GM12878 (cell line): ENCODE measurements at regions not wholly inside any gene's neighbourhood (a gene's known extent, or its start where the extent isn't known, plus 50 kb on each side); places are given as distances from the start of the nearest gene placed in this dataset.

Experiments used
- ATAC-seq: fragments of 200-7000 bp; cut with Tn5 transposase; 3 replicates; pipeline ENCODE4 v1.9.1; 2020; ENCODE audit warnings: mild to moderate bottlenecking, moderate library complexity
- BruUV-seq: library from RNA; stranded (reverse); fragments of 400-500 nt; replicated peaks from 2 replicates; lab custom pipeline; 2021; lab: Mats Ljungman, UMichigan
- CTCF ChIA-PET: fragments of 300-600 bp; sonication (Branson Sonifier 250); formaldehyde crosslinking; extraction: SDS; loops from one replicate; lab custom pipeline; 2021; ENCODE audit warnings: inconsistent platforms; lab: Yijun Ruan, JAX
- POLR2A ChIA-PET: fragments of 350-600 bp; formaldehyde crosslinking; extraction: SDS; loops from one replicate; lab custom pipeline; 2021; ENCODE audit warnings: inconsistent platforms; lab: Charles Lee
- RAD21 ChIA-PET: fragments of 300-600 bp; sonication (Branson Sonifier 250); formaldehyde crosslinking; loops from one replicate; lab custom pipeline; 2023; ENCODE audit warnings: antibody characterized with exemption; ENCODE audit not compliant: unreplicated experiment; lab: Charles Lee
- SMC1A ChIA-PET: fragments of 300-600 bp; sonication (Branson Sonifier 250); formaldehyde crosslinking; loops from one replicate; lab custom pipeline; 2023; ENCODE audit not compliant: unreplicated experiment, uncharacterized antibody; lab: Charles Lee
- DNase-seq: peaks from one replicate; pipeline ENCODE4 v3.0.0-alpha.2; 2011; ENCODE audit warnings: low read depth, low spot score
- FAIRE-seq: peaks from 3 replicates; lab custom pipeline; 2011; peaks lifted over from hg19 to GRCh38; lab: Jason Lieb, UNC
- H2AFZ ChIP-seq: 2 replicates; pipeline ENCODE4 v1.6.0; 2011; ENCODE audit warnings: low read depth, low read length, control low read depth; ENCODE audit not compliant: control insufficient read depth
- H3K27ac ChIP-seq: 2 replicates; pipeline ENCODE4 v1.5.1; 2011; ENCODE audit warnings: control low read depth; ENCODE audit not compliant: control insufficient read depth, insufficient read depth
- H3K27me3 ChIP-seq, 2 experiments: replicated peaks in 1 of 2; 2 replicates each; pipeline versions ENCODE4 v1.6.0 to v1.6.1; 2011; ENCODE audit warnings: low read length in 1 of 2; ENCODE audit not compliant: control insufficient read depth in 2 of 2, insufficient read depth in 2 of 2
- H3K36me3 ChIP-seq, 2 experiments: 2 replicates each; pipeline ENCODE4 v1.5.1; 2011; ENCODE audit warnings: low read length in 1 of 2; ENCODE audit not compliant: control insufficient read depth in 2 of 2, insufficient read depth in 2 of 2
- H3K4me1 ChIP-seq: 2 replicates; pipeline ENCODE4 v1.6.1; 2011; ENCODE audit warnings: mild to moderate bottlenecking, low read length, moderate library complexity, mixed read lengths; ENCODE audit not compliant: control insufficient read depth, insufficient read depth
- H3K4me2 ChIP-seq: 2 replicates; pipeline ENCODE4 v1.6.0; 2011; ENCODE audit warnings: control low read depth; ENCODE audit not compliant: control insufficient read depth, insufficient read depth
- H3K4me3 ChIP-seq: fragments of 200-600 bp; sonication (generic); 2 replicates; pipeline ENCODE4 v1.5.1; 2016
- H3K79me2 ChIP-seq: 2 replicates; pipeline ENCODE4 v1.6.0; 2011; ENCODE audit warnings: low read length; ENCODE audit not compliant: control insufficient read depth, insufficient read depth
- H3K9ac ChIP-seq: 2 replicates; pipeline ENCODE4 v1.8.0; 2011; ENCODE audit warnings: low read length, control low read depth, mixed read lengths; ENCODE audit not compliant: control insufficient read depth, insufficient read depth
- H3K9me3 ChIP-seq: replicated peaks from 3 replicates; pipeline ENCODE4 v1.5.1; 2011; ENCODE audit warnings: mild to moderate bottlenecking, low read length; ENCODE audit not compliant: control insufficient read depth, insufficient read depth
- H4K20me1 ChIP-seq: 2 replicates; pipeline ENCODE4 v1.6.0; 2011; ENCODE audit not compliant: control insufficient read depth, insufficient read depth
- ETV6 ChIP-seq, 2 experiments: fragments of 450-650 bp in 1 of 2; IDR thresholded peaks in 1 of 2; conservative IDR thresholded peaks in 1 of 2; 2 replicates each; pipeline ENCODE4 v1.6.1; 2014; ENCODE audit warnings: antibody characterized with exemption in 1 of 2, borderline replicate concordance in 1 of 2, low read depth in 1 of 2, mild to moderate bottlenecking in 1 of 2, moderate library complexity in 1 of 2
- GABPA ChIP-seq: IDR thresholded peaks from 2 replicates; pipeline ENCODE4 v1.6.1; 2014; ENCODE audit warnings: antibody characterized with exemption, low read depth, mild to moderate bottlenecking, inconsistent platforms
- PAX5 ChIP-seq: IDR thresholded peaks from 2 replicates; pipeline ENCODE4 v1.6.1; 2011; ENCODE audit warnings: low read depth, low read length, borderline replicate concordance
- POLR2AphosphoS2 ChIP-seq: IDR thresholded peaks from 2 replicates; pipeline ENCODE4 v1.6.1; 2011; ENCODE audit warnings: low read depth, mild to moderate bottlenecking, low read length, improper control_type of control experiment, moderate library complexity
- WGBS: methylation state at CpG from one replicate; pipeline ENCODE4 v1.1.6; 2016; ENCODE audit warnings: low lambda C conversion rate; ENCODE audit not compliant: insufficient replicate concordance, insufficient coverage; ENCODE audit errors: missing lambda C conversion rate; 5-methylcytosine and 5-hydroxymethylcytosine counted together
- in situ Hi-C: fragments of 300-500 bp; cut with MboI; formaldehyde crosslinking; loops from 9 replicates; pipeline ENCODE4 v1.14.3; 2018; ENCODE audit warnings: mixed read lengths
- intact Hi-C: fragments of 100-400 bp; cut with micrococcal nuclease; formaldehyde crosslinking; loops from one replicate; pipeline ENCODE4 v1.14.2; 2022; ENCODE audit not compliant: unreplicated experiment
- TF ChIP-seq, protein P1 (sequence below): IDR thresholded peaks from 2 replicates; pipeline ENCODE4 v1.6.1; 2011; ENCODE audit warnings: low read depth, low read length, improper control_type of control experiment, borderline replicate concordance
- TF ChIP-seq, protein P2 (sequence below): fragments of 450-650 bp; IDR thresholded peaks from 2 replicates; pipeline ENCODE4 v1.6.1; 2017; ENCODE audit warnings: mild to moderate bottlenecking, moderate library complexity

DNA sequence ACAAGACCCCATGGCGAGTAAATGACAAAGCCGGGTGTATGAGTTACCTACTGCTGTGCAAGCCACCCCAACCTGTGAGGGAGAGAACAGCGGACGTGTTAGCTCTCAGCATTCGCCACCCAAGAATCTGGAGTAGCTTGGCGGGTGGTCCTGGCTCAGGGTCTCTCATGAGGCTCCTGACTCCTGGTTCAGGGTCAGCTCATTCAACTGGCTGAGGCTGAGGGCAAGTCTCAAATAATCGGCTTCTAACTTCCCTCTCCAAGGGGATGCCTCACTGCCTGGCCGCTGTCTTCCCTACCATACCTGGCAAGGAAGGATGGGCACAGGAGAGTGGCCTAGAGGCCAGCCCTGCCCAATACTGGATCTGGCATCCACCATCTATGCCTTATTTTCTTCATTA is 94.2 kb downstream of the HTR5A start:
- DNase-seq, result no peak
- no peaks in the 10 kb centered on the region for H3K79me2 ChIP-seq
- H3K27me3 ChIP-seq, result no peaks in the 10 kb centered on the region
- intact Hi-C loops, result no loop called here
- FAIRE-seq, result no peak
- POLR2A ChIA-PET, result no interaction called here
- CTCF ChIA-PET, result interaction anchor here (0.6 kb wide), 1 partner anchor 38 kb away, joined by 3 read pairs; no protein-coding TSS in a partner anchor
- H3K4me1 ChIP-seq, result no peaks in the 10 kb centered on the region
- in situ Hi-C loops, result no loop called here
- no peak overlapping the region for H3K4me2 ChIP-seq
- RAD21 ChIA-PET, result no interaction called here
- H2AFZ ChIP-seq, result no peak overlapping the region
- ATAC-seq, result no peak
- SMC1A ChIA-PET, result no interaction called here
- no peak overlapping the region for H3K27ac ChIP-seq
- TF ChIP-seq, protein P1, sequence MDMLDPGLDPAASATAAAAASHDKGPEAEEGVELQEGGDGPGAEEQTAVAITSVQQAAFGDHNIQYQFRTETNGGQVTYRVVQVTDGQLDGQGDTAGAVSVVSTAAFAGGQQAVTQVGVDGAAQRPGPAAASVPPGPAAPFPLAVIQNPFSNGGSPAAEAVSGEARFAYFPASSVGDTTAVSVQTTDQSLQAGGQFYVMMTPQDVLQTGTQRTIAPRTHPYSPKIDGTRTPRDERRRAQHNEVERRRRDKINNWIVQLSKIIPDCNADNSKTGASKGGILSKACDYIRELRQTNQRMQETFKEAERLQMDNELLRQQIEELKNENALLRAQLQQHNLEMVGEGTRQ, result no peak
- TF ChIP-seq, protein P2, sequence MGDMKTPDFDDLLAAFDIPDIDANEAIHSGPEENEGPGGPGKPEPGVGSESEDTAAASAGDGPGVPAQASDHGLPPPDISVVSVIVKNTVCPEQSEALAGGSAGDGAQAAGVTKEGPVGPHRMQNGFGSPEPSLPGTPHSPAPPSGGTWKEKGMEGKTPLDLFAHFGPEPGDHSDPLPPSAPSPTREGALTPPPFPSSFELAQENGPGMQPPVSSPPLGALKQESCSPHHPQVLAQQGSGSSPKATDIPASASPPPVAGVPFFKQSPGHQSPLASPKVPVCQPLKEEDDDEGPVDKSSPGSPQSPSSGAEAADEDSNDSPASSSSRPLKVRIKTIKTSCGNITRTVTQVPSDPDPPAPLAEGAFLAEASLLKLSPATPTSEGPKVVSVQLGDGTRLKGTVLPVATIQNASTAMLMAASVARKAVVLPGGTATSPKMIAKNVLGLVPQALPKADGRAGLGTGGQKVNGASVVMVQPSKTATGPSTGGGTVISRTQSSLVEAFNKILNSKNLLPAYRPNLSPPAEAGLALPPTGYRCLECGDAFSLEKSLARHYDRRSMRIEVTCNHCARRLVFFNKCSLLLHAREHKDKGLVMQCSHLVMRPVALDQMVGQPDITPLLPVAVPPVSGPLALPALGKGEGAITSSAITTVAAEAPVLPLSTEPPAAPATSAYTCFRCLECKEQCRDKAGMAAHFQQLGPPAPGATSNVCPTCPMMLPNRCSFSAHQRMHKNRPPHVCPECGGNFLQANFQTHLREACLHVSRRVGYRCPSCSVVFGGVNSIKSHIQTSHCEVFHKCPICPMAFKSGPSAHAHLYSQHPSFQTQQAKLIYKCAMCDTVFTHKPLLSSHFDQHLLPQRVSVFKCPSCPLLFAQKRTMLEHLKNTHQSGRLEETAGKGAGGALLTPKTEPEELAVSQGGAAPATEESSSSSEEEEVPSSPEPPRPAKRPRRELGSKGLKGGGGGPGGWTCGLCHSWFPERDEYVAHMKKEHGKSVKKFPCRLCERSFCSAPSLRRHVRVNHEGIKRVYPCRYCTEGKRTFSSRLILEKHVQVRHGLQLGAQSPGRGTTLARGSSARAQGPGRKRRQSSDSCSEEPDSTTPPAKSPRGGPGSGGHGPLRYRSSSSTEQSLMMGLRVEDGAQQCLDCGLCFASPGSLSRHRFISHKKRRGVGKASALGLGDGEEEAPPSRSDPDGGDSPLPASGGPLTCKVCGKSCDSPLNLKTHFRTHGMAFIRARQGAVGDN, result no peak
- TF ChIP-seq PAX5 (no peak), ETV6 (conservative IDR thresholded peaks at IDR 0.05 in 1 of 2, IDR thresholded peaks at IDR 0.05 in 1 of 2; ENCODE audit: borderline replicate concordance in 1 of 2, low read depth in 1 of 2) (no peak), POLR2AphosphoS2 (no peak), GABPA (no peak)
- no TSS peak for BruUV-seq
- no peaks in the 10 kb centered on the region for H3K9me3 ChIP-seq
- H3K9ac ChIP-seq, result no peak overlapping the region
- no peaks in the 10 kb centered on the region for H4K20me1 ChIP-seq
- H3K36me3 ChIP-seq, result no peaks in the 10 kb centered on the region
- WGBS, result 49% methylated on average over 8 of the region's 8 CpGs
- H3K4me3 ChIP-seq, result no peak overlapping the region
